ENCODE measurements at regions not wholly inside any gene's neighbourhood (a gene's known extent, or its start where the extent isn't known, plus 50 kb on each side); places are given as distances from the start of the nearest gene placed in this dataset.

- TF ChIP-seq CTCF (IDR thresholded peaks at IDR 0.05; ENCODE audit: low read depth, low read length): no peak
- DNase-seq (ENCODE audit: extremely low read depth, low read depth): no peak
Measured at GRCh38 chr1:17891205-17892110, 136.3 kb downstream of the ACTL8 start.

GRCh38 chr1:17892225-17892624, 137.1 kb downstream of the ACTL8 start:
- TF ChIP-seq CTCF (IDR thresholded peaks at IDR 0.05; ENCODE audit: low read depth, low read length): no peak
- DNase-seq (ENCODE audit: extremely low read depth, low read depth): no peak

GRCh38 chr1:17892851-17893250, 137.7 kb downstream of the ACTL8 start:
- no peak for DNase-seq (ENCODE audit: extremely low read depth, low read depth)
- no peak for TF ChIP-seq CTCF (IDR thresholded peaks at IDR 0.05; ENCODE audit: low read depth, low read length)

GRCh38 chr1:17893891-17894631, 138.9 kb downstream of the ACTL8 start:
- no peak for TF ChIP-seq CTCF (IDR thresholded peaks at IDR 0.05; ENCODE audit: low read depth, low read length)
- DNase-seq (ENCODE audit: extremely low read depth, low read depth): no peak

- TF ChIP-seq CTCF (IDR thresholded peaks at IDR 0.05; ENCODE audit: low read depth, low read length): no peak
Measured at GRCh38 chr1:17895401-17895800, 140.3 kb downstream of the ACTL8 start.

GRCh38 chr1:17895986-17896385, 140.9 kb downstream of the ACTL8 start:
- no peak for DNase-seq (ENCODE audit: extremely low read depth, low read depth)
- TF ChIP-seq CTCF (IDR thresholded peaks at IDR 0.05; ENCODE audit: low read depth, low read length): no peak

More at GRCh38 chr1:17895401-17895800, 140.3 kb downstream of the ACTL8 start:
- no peak for DNase-seq (ENCODE audit: extremely low read depth, low read depth)

GRCh38 chr1:17903386-17903785, 148.3 kb downstream of the ACTL8 start:
- no peak for DNase-seq (ENCODE audit: extremely low read depth, low read depth)
- no peak for TF ChIP-seq CTCF (IDR thresholded peaks at IDR 0.05; ENCODE audit: low read depth, low read length)
